ENCODE measurements at regions not wholly inside any gene's neighbourhood (a gene's known extent, or its start where the extent isn't known, plus 50 kb on each side); places are given as distances from the start of the nearest gene placed in this dataset.

GRCh38 chr20:57879779-57880570 lies 170.2 kb upstream of the PMEPA1 start:
- Histone ChIP-seq H3K27me3 (ENCODE audit: insufficient read depth, low read depth, severe bottlenecking) (no peaks in the 10 kb centered on the region), H3K4me3 (ENCODE audit: low read depth, low read length) (no peak overlapping the region), H3K27ac (no peak overlapping the region), H3K9me3 (ENCODE audit: severe bottlenecking) (no peaks in the 10 kb centered on the region), H3K36me3 (no peaks in the 10 kb centered on the region)
- DNase-seq = no peak
- no peak for TF ChIP-seq CTCF (IDR thresholded peaks at IDR 0.05; ENCODE audit: low read depth, low read length)

- Histone ChIP-seq H3K27ac (no peak overlapping the region), H3K9me3 (ENCODE audit: severe bottlenecking) (no peaks in the 10 kb centered on the region), H3K36me3 (no peaks in the 10 kb centered on the region), H3K4me3 (ENCODE audit: low read depth, low read length) (no peak overlapping the region), H3K27me3 (ENCODE audit: insufficient read depth, low read depth, severe bottlenecking) (no peaks in the 10 kb centered on the region)
- DNase-seq = no peak
- no peak for TF ChIP-seq CTCF (IDR thresholded peaks at IDR 0.05; ENCODE audit: low read depth, low read length)
Observed at GRCh38 chr20:57879437-57879778, 169.6 kb upstream of the PMEPA1 start.

- Histone ChIP-seq H3K27me3 (ENCODE audit: insufficient read depth, low read depth, severe bottlenecking) (no peaks in the 10 kb centered on the region), H3K4me3 (ENCODE audit: low read depth, low read length) (no peak overlapping the region), H3K27ac (no peak overlapping the region), H3K9me3 (ENCODE audit: severe bottlenecking) (no peaks in the 10 kb centered on the region), H3K36me3 (no peaks in the 10 kb centered on the region)
- no peak for TF ChIP-seq CTCF (IDR thresholded peaks at IDR 0.05; ENCODE audit: low read depth, low read length)
- no peak for DNase-seq
Observed at GRCh38 chr20:57878786-57879424, 169.1 kb upstream of the PMEPA1 start.

- no peak for DNase-seq
- no peak for TF ChIP-seq CTCF (IDR thresholded peaks at IDR 0.05; ENCODE audit: low read depth, low read length)
- H3K4me3 ChIP-seq (ENCODE audit: low read depth, low read length) = no peak overlapping the region
- no peaks in the 10 kb centered on the region for H3K36me3 ChIP-seq
- no peaks in the 10 kb centered on the region for H3K27me3 ChIP-seq (ENCODE audit: insufficient read depth, low read depth, severe bottlenecking)
- H3K27ac ChIP-seq = no peak overlapping the region
- no peaks in the 10 kb centered on the region for H3K9me3 ChIP-seq (ENCODE audit: severe bottlenecking)
Observed at GRCh38 chr20:57877995-57878394, 168.2 kb upstream of the PMEPA1 start.

GRCh38 chr20:57877131-57877824 lies 167.5 kb upstream of the PMEPA1 start:
- no peak for TF ChIP-seq CTCF (IDR thresholded peaks at IDR 0.05; ENCODE audit: low read depth, low read length)

More at GRCh38 chr20:57877131-57877824, 167.5 kb upstream of the PMEPA1 start:
- H3K4me3 ChIP-seq (ENCODE audit: low read depth, low read length) = no peak overlapping the region
- no peaks in the 10 kb centered on the region for H3K9me3 ChIP-seq (ENCODE audit: severe bottlenecking)
- H3K36me3 ChIP-seq = no peaks in the 10 kb centered on the region
- H3K27ac ChIP-seq = no peak overlapping the region
- no peaks in the 10 kb centered on the region for H3K27me3 ChIP-seq (ENCODE audit: insufficient read depth, low read depth, severe bottlenecking)
- DNase-seq = no peak

Measured in WERI-Rb-1 (cell line).